ENCODE measurements at regions not wholly inside any gene's neighbourhood (a gene's known extent, or its start where the extent isn't known, plus 50 kb on each side); places are given as distances from the start of the nearest gene placed in this dataset.

GRCh38 chr6:8652710-8653109 lies 217.4 kb upstream of the SLC35B3 start:
- TF ChIP-seq CTCF (IDR thresholded peaks at IDR 0.05): no peak
- TF ChIP-seq POLR2A (IDR thresholded peaks at IDR 0.05): no peak
